ENCODE measurements at regions not wholly inside any gene's neighbourhood (a gene's known extent, or its start where the extent isn't known, plus 50 kb on each side); places are given as distances from the start of the nearest gene placed in this dataset.

- Histone ChIP-seq H3K4me1 (ENCODE audit: control insufficient read depth, low read length) (no peaks in the 10 kb centered on the region), H4K20me1 (ENCODE audit: control insufficient read depth, insufficient read depth, low read depth, low read length) (no peaks in the 10 kb centered on the region), H3K9me3 (ENCODE audit: control insufficient read depth, insufficient read depth, low read length) (no peaks in the 10 kb centered on the region), H3K27me3 (ENCODE audit: control insufficient read depth, low read length) (no peaks in the 10 kb centered on the region), H3K9me2 (replicated peaks; ENCODE audit: control insufficient read depth, low read length) (no peaks in the 10 kb centered on the region), H3K79me2 (ENCODE audit: control insufficient read depth, low read length) (no peaks in the 10 kb centered on the region), H3K36me3 (ENCODE audit: control insufficient read depth, low read length) (no peaks in the 10 kb centered on the region), H3K4me2 (ENCODE audit: low read length) (no peak overlapping the region), H3F3A (ENCODE audit: control insufficient read depth, insufficient read depth) (no peaks in the 10 kb centered on the region), H3K4me3 (ENCODE audit: low read length) (no peak overlapping the region), H3K27ac (ENCODE audit: low read depth, low read length) (no peak overlapping the region)
- TF ChIP-seq EZH2phosphoT487 (IDR thresholded peaks at IDR 0.05; ENCODE audit: borderline replicate concordance, low read length) (no peak), CTCF (IDR thresholded peaks at IDR 0.05; ENCODE audit: low read depth, low read length, poor library complexity, severe bottlenecking) (no peak)
Measured at GRCh38 chr7:119483364-119483763, 789.6 kb upstream of the KCND2 start.

GRCh38 chr7:119514326-119514725 lies 758.6 kb upstream of the KCND2 start:
- Histone ChIP-seq H3K27me3 (ENCODE audit: control insufficient read depth, low read length) (no peaks in the 10 kb centered on the region), H3K4me3 (ENCODE audit: low read length) (no peak overlapping the region), H3K9me2 (replicated peaks; ENCODE audit: control insufficient read depth, low read length) (no peaks in the 10 kb centered on the region), H3K4me2 (ENCODE audit: low read length) (no peak overlapping the region), H4K20me1 (ENCODE audit: control insufficient read depth, insufficient read depth, low read depth, low read length) (no peaks in the 10 kb centered on the region), H3K9me3 (ENCODE audit: control insufficient read depth, insufficient read depth, low read length) (0 out of 2 replicates have a peak, but pooled peaks cover 2% of the 10 kb centered on the region), H3K36me3 (ENCODE audit: control insufficient read depth, low read length) (no peaks in the 10 kb centered on the region), H3K4me1 (ENCODE audit: control insufficient read depth, low read length) (no peaks in the 10 kb centered on the region), H3K79me2 (ENCODE audit: control insufficient read depth, low read length) (no peaks in the 10 kb centered on the region), H3K27ac (ENCODE audit: low read depth, low read length) (no peak overlapping the region), H3F3A (ENCODE audit: control insufficient read depth, insufficient read depth) (no peaks in the 10 kb centered on the region)
- no peak for TF ChIP-seq EZH2phosphoT487 (IDR thresholded peaks at IDR 0.05; ENCODE audit: borderline replicate concordance, low read length)
- no peak for TF ChIP-seq CTCF (IDR thresholded peaks at IDR 0.05; ENCODE audit: low read depth, low read length, poor library complexity, severe bottlenecking)

- Histone ChIP-seq H3K9me3 (ENCODE audit: control insufficient read depth, insufficient read depth, low read length) (no peaks in the 10 kb centered on the region), H3K4me3 (ENCODE audit: low read length) (no peak overlapping the region), H3K27ac (ENCODE audit: low read depth, low read length) (no peak overlapping the region)
Measured at GRCh38 chr7:119515214-119515613, 757.8 kb upstream of the KCND2 start.

More at GRCh38 chr7:119515214-119515613, 757.8 kb upstream of the KCND2 start:
- Histone ChIP-seq H3K4me2 (ENCODE audit: low read length) (no peak overlapping the region), H3F3A (ENCODE audit: control insufficient read depth, insufficient read depth) (no peaks in the 10 kb centered on the region), H3K9me2 (replicated peaks; ENCODE audit: control insufficient read depth, low read length) (no peaks in the 10 kb centered on the region), H3K27me3 (ENCODE audit: control insufficient read depth, low read length) (no peaks in the 10 kb centered on the region), H3K79me2 (ENCODE audit: control insufficient read depth, low read length) (no peaks in the 10 kb centered on the region), H3K36me3 (ENCODE audit: control insufficient read depth, low read length) (no peaks in the 10 kb centered on the region), H4K20me1 (ENCODE audit: control insufficient read depth, insufficient read depth, low read depth, low read length) (no peaks in the 10 kb centered on the region), H3K4me1 (ENCODE audit: control insufficient read depth, low read length) (no peaks in the 10 kb centered on the region)
- TF ChIP-seq CTCF (IDR thresholded peaks at IDR 0.05; ENCODE audit: low read depth, low read length, poor library complexity, severe bottlenecking) (no peak), EZH2phosphoT487 (IDR thresholded peaks at IDR 0.05; ENCODE audit: borderline replicate concordance, low read length) (no peak)

All from DOHH2 (cell line).